CD14-positive monocyte (primary cell): ENCODE measurements at regions not wholly inside any gene's neighbourhood (a gene's known extent, or its start where the extent isn't known, plus 50 kb on each side); places are given as distances from the start of the nearest gene placed in this dataset.

ENCODE experiments used
- DNase-seq, 3 donors: peaks; one replicate each; pipeline ENCODE4 v3.0.0-alpha.2; 2011 to 2022
- H2AFZ ChIP-seq: 2 replicates; pipeline ENCODE4 v1.6.0; 2012; ENCODE audit warnings: mild to moderate bottlenecking, low read depth, low read length, inconsistent platforms; ENCODE audit not compliant: insufficient read depth, poor library complexity, severe bottlenecking
- H3K27ac ChIP-seq, 2 donors: 1 replicate in 1 of 2; 2 replicates in 1 of 2; pipeline ENCODE4 v1.5.1; 2012 to 2013; ENCODE audit warnings: low read length in 2 of 2, control low read depth in 1 of 2, inconsistent platforms in 1 of 2, low read depth in 1 of 2, mild to moderate bottlenecking in 1 of 2
- H3K27me3 ChIP-seq, 2 donors: one replicate each; pipeline versions ENCODE4 v1.6.0 to v1.6.1; 2011 to 2013; ENCODE audit warnings: low read length in 2 of 2; ENCODE audit not compliant: control insufficient read depth in 2 of 2, insufficient read depth in 2 of 2
- H3K36me3 ChIP-seq, 2 donors: replicated peaks in 1 of 2; 1 replicate in 1 of 2; 2 replicates in 1 of 2; pipeline versions ENCODE4 v1.5.1 to v1.6.1; 2012 to 2013; ENCODE audit warnings: low read length in 2 of 2, control low read depth in 1 of 2, inconsistent platforms in 1 of 2, mild to moderate bottlenecking in 1 of 2; ENCODE audit not compliant: insufficient read depth in 2 of 2, control insufficient read depth in 1 of 2
- H3K4me1 ChIP-seq, 2 donors: 1 replicate in 1 of 2; 2 replicates in 1 of 2; pipeline versions ENCODE4 v1.5.1 to v1.6.1; 2012 to 2013; ENCODE audit warnings: low read length in 2 of 2, control low read depth in 1 of 2, inconsistent platforms in 1 of 2, mild to moderate bottlenecking in 1 of 2, moderate library complexity in 1 of 2; ENCODE audit not compliant: insufficient read depth in 2 of 2, control insufficient read depth in 1 of 2
- H3K4me2 ChIP-seq: replicated peaks from 2 replicates; pipeline ENCODE3; 2012; ENCODE audit warnings: low read length, moderate library complexity, mild to moderate bottlenecking; ENCODE audit not compliant: poor library complexity, severe bottlenecking; ENCODE audit errors: extremely low read depth
- H3K4me3 ChIP-seq, 3 experiments: fragments of 200-600 bp in 1 of 3; sonication (generic) in 1 of 3; replicated peaks in 1 of 3; 1 replicate in 2 of 3; 2 replicates in 1 of 3; pipeline ENCODE4 v1.5.1; 2011 to 2013; ENCODE audit warnings: low read length in 3 of 3, mild to moderate bottlenecking in 3 of 3, control low read depth in 2 of 3, low read depth in 2 of 3, inconsistent platforms in 1 of 3, moderate library complexity in 1 of 3
- H3K79me2 ChIP-seq: 2 replicates; pipeline ENCODE4 v1.6.0; 2012; ENCODE audit warnings: mild to moderate bottlenecking, control low read depth, inconsistent platforms, low read length, moderate library complexity; ENCODE audit not compliant: insufficient read depth
- H3K9ac ChIP-seq: 2 replicates; pipeline ENCODE4 v1.6.0; 2017; ENCODE audit warnings: low read length, mild to moderate bottlenecking; ENCODE audit not compliant: insufficient read depth, poor library complexity, severe bottlenecking
- H3K9me3 ChIP-seq, 2 donors: replicated peaks in 1 of 2; 1 replicate in 1 of 2; 2 replicates in 1 of 2; pipeline versions ENCODE4 v1.5.1 to v1.6.1; 2012 to 2013; ENCODE audit warnings: low read length in 2 of 2, control low read depth in 1 of 2; ENCODE audit not compliant: control insufficient read depth in 1 of 2, insufficient read depth in 1 of 2
- H4K20me1 ChIP-seq: 2 replicates; pipeline ENCODE4 v1.6.0; 2012; ENCODE audit warnings: mild to moderate bottlenecking, low read length, control low read depth, moderate library complexity; ENCODE audit not compliant: insufficient read depth
- H3K27ac Mint-ChIP-seq, 7 donors: one replicate each; pipeline ENCODE4 v1.8.0; 2020; ENCODE audit warnings: mild to moderate bottlenecking in 7 of 7, mixed read lengths in 7 of 7, moderate library complexity in 6 of 7, inconsistent platforms in 2 of 7
- H3K27me3 Mint-ChIP-seq, 3 donors: one replicate each; pipeline ENCODE4 v1.8.0; 2021 to 2022; ENCODE audit warnings: low read depth in 3 of 3, mild to moderate bottlenecking in 3 of 3, mixed read lengths in 3 of 3, moderate library complexity in 3 of 3, inconsistent platforms in 1 of 3
- H3K36me3 Mint-ChIP-seq, 2 donors: one replicate each; pipeline ENCODE4 v1.8.0; 2020; ENCODE audit warnings: mixed read lengths in 2 of 2, inconsistent platforms in 1 of 2, mild to moderate bottlenecking in 1 of 2
- H3K4me1 Mint-ChIP-seq: one replicate; pipeline ENCODE4 v1.8.0; 2020; ENCODE audit warnings: mild to moderate bottlenecking, mixed read lengths
- H3K4me3 Mint-ChIP-seq, 2 donors: one replicate each; pipeline ENCODE4 v1.8.0; 2020; ENCODE audit warnings: mild to moderate bottlenecking in 2 of 2, mixed read lengths in 2 of 2, moderate library complexity in 1 of 2
- H3K9me3 Mint-ChIP-seq, 7 donors: one replicate each; pipeline ENCODE4 v1.8.0; 2020 to 2022; ENCODE audit warnings: mixed read lengths in 7 of 7, mild to moderate bottlenecking in 6 of 7, moderate library complexity in 6 of 7, inconsistent platforms in 2 of 7
- CTCF ChIP-seq: fragments of 200-600 bp; IDR thresholded peaks from one replicate; pipeline ENCODE4 v1.8.0; 2022; ENCODE audit warnings: antibody characterized with exemption, mild to moderate bottlenecking
- WGBS: methylation state at CpG from one replicate; pipeline ENCODE4 v1.1.5; 2013; ENCODE audit warnings: missing lambda C conversion rate; ENCODE audit not compliant: insufficient coverage; 5-methylcytosine and 5-hydroxymethylcytosine counted together
- intact Hi-C, 2 donors: fragments of 100-400 bp; cut with micrococcal nuclease; formaldehyde crosslinking; loops; one replicate each; pipeline versions ENCODE4 v1.15.0 to v1.15.1; 2023

GRCh38 chr5:153896117-153896516 is 142.6 kb downstream of the FAM114A2 start:
- no peaks in the 10 kb centered on the region for H3K36me3 ChIP-seq
- H4K20me1 ChIP-seq: no peaks in the 10 kb centered on the region
- H3K4me3 Mint-ChIP-seq: no peak overlapping the region
- no peaks in the 10 kb centered on the region for H3K36me3 Mint-ChIP-seq
- no peaks in the 10 kb centered on the region for H3K79me2 ChIP-seq
- no peak overlapping the region for H3K4me3 ChIP-seq
- H3K27ac Mint-ChIP-seq: no peak overlapping the region
- H3K27ac ChIP-seq: no peak overlapping the region
- no peaks in the 10 kb centered on the region for H3K9me3 ChIP-seq
- TF ChIP-seq CTCF: no peak
- no peaks in the 10 kb centered on the region for H3K27me3 ChIP-seq
- DNase-seq: no peak
- no peaks in the 10 kb centered on the region for H3K27me3 Mint-ChIP-seq
- peaks cover 5% of the 10 kb centered on the region for H3K4me1 Mint-ChIP-seq
- intact Hi-C loops: no loop called here
- no peak overlapping the region for H3K4me2 ChIP-seq
- no peaks in the 10 kb centered on the region for H3K4me1 ChIP-seq
- no peak overlapping the region for H2AFZ ChIP-seq
- no CpG with 5 or more reads among the region's 2 CpGs for WGBS
- no peaks in the 10 kb centered on the region for H3K9me3 Mint-ChIP-seq
- no peak overlapping the region for H3K9ac ChIP-seq

DNA sequence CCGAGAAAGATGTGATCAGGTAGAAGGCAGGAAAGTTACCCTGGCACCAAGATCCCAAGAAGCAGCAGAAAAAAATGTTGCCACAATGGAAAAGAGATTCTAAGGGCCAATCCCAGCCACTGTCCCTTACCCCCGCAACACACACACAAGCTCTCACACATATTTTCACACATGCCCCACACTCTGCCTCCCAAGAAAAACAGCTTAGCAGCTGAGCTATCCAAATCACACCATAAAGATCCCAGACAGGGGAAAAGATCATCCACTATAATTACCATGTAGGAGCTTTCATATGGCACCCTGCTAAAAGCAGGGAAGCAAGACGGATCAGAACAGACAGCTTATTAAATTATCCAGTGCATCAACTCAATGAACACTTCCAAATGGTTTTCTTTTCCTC is 143.4 kb downstream of the FAM114A2 start:
- Histone ChIP-seq H3K79me2 (no peaks in the 10 kb centered on the region), H3K36me3 (no peaks in the 10 kb centered on the region), H4K20me1 (no peaks in the 10 kb centered on the region), H3K27me3 (no peaks in the 10 kb centered on the region), H3K4me3 (no peak overlapping the region), H2AFZ (no peak overlapping the region), H3K27ac (no peak overlapping the region), H3K4me2 (no peak overlapping the region), H3K9me3 (no peaks in the 10 kb centered on the region), H3K4me1 (no peaks in the 10 kb centered on the region), H3K9ac (no peak overlapping the region)
- Mint-ChIP-seq H3K9me3 (no peaks in the 10 kb centered on the region), H3K4me1 (peaks cover 5% of the 10 kb centered on the region), H3K27ac (no peak overlapping the region), H3K4me3 (no peak overlapping the region), H3K27me3 (no peaks in the 10 kb centered on the region), H3K36me3 (no peaks in the 10 kb centered on the region)
- TF ChIP-seq CTCF: no peak
- no peak for DNase-seq
- intact Hi-C loops: no loop called here
- 100% methylated on average over 2 of the region's 3 CpGs for WGBS
